GM23248 (cell line): ENCODE measurements at regions not wholly inside any gene's neighbourhood (a gene's known extent, or its start where the extent isn't known, plus 50 kb on each side); places are given as distances from the start of the nearest gene placed in this dataset.

Experiments
- DNase-seq: peaks from one replicate; pipeline ENCODE4 v3.0.0-alpha.2; 2015
- H2AFZ ChIP-seq: fragments of 200-600 bp; sonication (generic); 2 replicates; pipeline ENCODE4 v1.6.1; 2016; ENCODE audit warnings: antibody characterized with exemption
- H3F3A ChIP-seq: fragments of 200-600 bp; sonication (generic); 2 replicates; pipeline ENCODE4 v1.6.1; 2016; ENCODE audit warnings: mild to moderate bottlenecking, antibody characterized with exemption, mixed run types; ENCODE audit not compliant: insufficient read depth
- H3K27ac ChIP-seq: fragments of 200-600 bp; sonication (generic); 2 replicates; pipeline ENCODE4 v1.5.1; 2016; ENCODE audit warnings: mild to moderate bottlenecking
- H3K27me3 ChIP-seq: fragments of 200-600 bp; sonication (generic); replicated peaks from 2 replicates; pipeline ENCODE4 v1.6.1; 2016; ENCODE audit warnings: mild to moderate bottlenecking; ENCODE audit not compliant: insufficient read depth
- H3K36me3 ChIP-seq: fragments of 200-600 bp; sonication (generic); 2 replicates; pipeline ENCODE4 v1.6.1; 2016; ENCODE audit warnings: low read depth, mild to moderate bottlenecking
- H3K4me1 ChIP-seq: fragments of 200-600 bp; sonication (generic); 2 replicates; pipeline ENCODE4 v1.6.1; 2016; ENCODE audit warnings: mild to moderate bottlenecking; ENCODE audit not compliant: insufficient read depth
- H3K4me2 ChIP-seq: fragments of 200-600 bp; sonication (generic); one replicate; pipeline ENCODE4 v1.6.1; 2016; ENCODE audit warnings: mild to moderate bottlenecking; ENCODE audit not compliant: unreplicated experiment
- H3K4me3 ChIP-seq: fragments of 200-600 bp; sonication (generic); 2 replicates; pipeline ENCODE4 v1.5.1; 2016; ENCODE audit warnings: mild to moderate bottlenecking
- H3K79me2 ChIP-seq: fragments of 200-600 bp; sonication (generic); 2 replicates; pipeline ENCODE4 v1.6.1; 2016; ENCODE audit warnings: mild to moderate bottlenecking; ENCODE audit not compliant: insufficient read depth
- H3K9ac ChIP-seq: fragments of 200-600 bp; sonication (generic); 2 replicates; pipeline ENCODE4 v1.6.1; 2016; ENCODE audit warnings: mild to moderate bottlenecking
- H3K9me2 ChIP-seq: fragments of 200-600 bp; sonication (generic); 2 replicates; pipeline ENCODE4 v1.6.1; 2016; ENCODE audit warnings: mixed run types, mild to moderate bottlenecking, moderate library complexity; ENCODE audit not compliant: insufficient read depth
- H3K9me3 ChIP-seq: fragments of 200-600 bp; sonication (generic); one replicate; pipeline ENCODE4 v1.6.1; 2017; ENCODE audit warnings: low read depth
- H4K20me1 ChIP-seq: fragments of 200-600 bp; sonication (generic); 2 replicates; pipeline ENCODE4 v1.6.0; 2016; ENCODE audit not compliant: insufficient read depth
- EZH2 ChIP-seq: fragments of 200-600 bp; sonication (generic); IDR thresholded peaks from 2 replicates; pipeline ENCODE4 v1.6.1; 2018; ENCODE audit warnings: antibody characterized with exemption, mild to moderate bottlenecking; ENCODE audit not compliant: insufficient read depth, poor library complexity, severe bottlenecking
- EZH2phosphoT487 ChIP-seq: fragments of 200-600 bp; sonication (generic); IDR thresholded peaks from 2 replicates; pipeline ENCODE4 v1.6.1; 2018; ENCODE audit warnings: antibody characterized with exemption, moderate library complexity, mild to moderate bottlenecking, low read depth; ENCODE audit not compliant: insufficient read depth
- WGBS, 2 experiments: methylation state at CpG; one replicate each; pipeline ENCODE4 v1.1.6; 2015 to 2017; ENCODE audit warnings: low lambda C conversion rate in 2 of 2, low coverage in 1 of 2; ENCODE audit errors: missing lambda C conversion rate in 2 of 2; 5-methylcytosine and 5-hydroxymethylcytosine counted together
- in situ Hi-C: fragments of 300-500 bp; cut with MboI; formaldehyde crosslinking; loops from 2 replicates; pipeline ENCODE4 v1.15.0; 2020

- DNase-seq, result no peak
- no peaks in the 10 kb centered on the region for H3K4me1 ChIP-seq
- no peak overlapping the region for H2AFZ ChIP-seq
- no peaks in the 10 kb centered on the region for H3K9me2 ChIP-seq
- in situ Hi-C loops, result no loop called here
- TF ChIP-seq EZH2phosphoT487 (no peak), EZH2 (no peak)
- H3K9ac ChIP-seq, result no peak overlapping the region
- no peak overlapping the region for H3K27ac ChIP-seq
- H3K4me2 ChIP-seq, result no peak overlapping the region
- no peaks in the 10 kb centered on the region for H3K9me3 ChIP-seq
- WGBS, 2 experiments, result 53 to 56% methylated on average over 26 to 27 of the region's 27 CpGs
- no peaks in the 10 kb centered on the region for H3K27me3 ChIP-seq
- no peaks in the 10 kb centered on the region for H4K20me1 ChIP-seq
- H3K79me2 ChIP-seq, result no peaks in the 10 kb centered on the region
- H3F3A ChIP-seq, result no peaks in the 10 kb centered on the region
- no peaks in the 10 kb centered on the region for H3K36me3 ChIP-seq
- no peak overlapping the region for H3K4me3 ChIP-seq
These were observed 197.5 kb upstream of the B3GAT1 start for GRCh38 chr11:134609361-134610115.

GRCh38 chr11:134607963-134608750, 196.1 kb upstream of the B3GAT1 start:
- H3F3A ChIP-seq, result no peaks in the 10 kb centered on the region
- H2AFZ ChIP-seq, result no peak overlapping the region
- H3K9me3 ChIP-seq, result no peaks in the 10 kb centered on the region
- H4K20me1 ChIP-seq, result no peaks in the 10 kb centered on the region
- in situ Hi-C loops, result no loop called here
- H3K36me3 ChIP-seq, result no peaks in the 10 kb centered on the region
- H3K4me3 ChIP-seq, result no peak overlapping the region
- H3K9me2 ChIP-seq, result no peaks in the 10 kb centered on the region
- no peak for DNase-seq
- H3K27me3 ChIP-seq, result no peaks in the 10 kb centered on the region
- no peak overlapping the region for H3K9ac ChIP-seq
- no peak overlapping the region for H3K27ac ChIP-seq
- TF ChIP-seq EZH2phosphoT487, result no peak
- no peak for TF ChIP-seq EZH2
- H3K79me2 ChIP-seq, result no peaks in the 10 kb centered on the region
- no peak overlapping the region for H3K4me2 ChIP-seq
- WGBS, 2 experiments, result 26 to 29% methylated on average over 7 of the region's 7 CpGs
- no peaks in the 10 kb centered on the region for H3K4me1 ChIP-seq

GRCh38 chr11:134606251-134606650, 194.2 kb upstream of the B3GAT1 start:
- TF ChIP-seq EZH2 (no peak), EZH2phosphoT487 (no peak)
- DNase-seq, result no peak
- no peaks in the 10 kb centered on the region for H3K9me3 ChIP-seq
- H3K9me2 ChIP-seq, result no peaks in the 10 kb centered on the region
- no peaks in the 10 kb centered on the region for H3K4me1 ChIP-seq
- no peaks in the 10 kb centered on the region for H3K79me2 ChIP-seq
- H4K20me1 ChIP-seq, result no peaks in the 10 kb centered on the region
- 20 to 25% methylated on average over 6 of the region's 6 CpGs for WGBS, 2 experiments
- no peak overlapping the region for H3K4me2 ChIP-seq
- no peak overlapping the region for H3K9ac ChIP-seq
- H3K36me3 ChIP-seq, result no peaks in the 10 kb centered on the region
- no peak overlapping the region for H2AFZ ChIP-seq
- H3K27me3 ChIP-seq, result no peaks in the 10 kb centered on the region
- in situ Hi-C loops, result no loop called here
- H3F3A ChIP-seq, result no peaks in the 10 kb centered on the region
- no peak overlapping the region for H3K4me3 ChIP-seq
- H3K27ac ChIP-seq, result no peak overlapping the region

- Histone ChIP-seq H3K27ac (no peak overlapping the region), H3K4me2 (no peak overlapping the region), H3K27me3 (no peaks in the 10 kb centered on the region), H3K79me2 (no peaks in the 10 kb centered on the region), H3K9me2 (no peaks in the 10 kb centered on the region), H4K20me1 (no peaks in the 10 kb centered on the region), H3K4me3 (no peak overlapping the region), H3K4me1 (no peaks in the 10 kb centered on the region), H3K36me3 (no peaks in the 10 kb centered on the region), H3K9me3 (no peaks in the 10 kb centered on the region), H3K9ac (no peak overlapping the region), H3F3A (no peaks in the 10 kb centered on the region), H2AFZ (no peak overlapping the region)
- 7 to 20% methylated on average over 3 of the region's 3 CpGs for WGBS, 2 experiments
- in situ Hi-C loops, result no loop called here
- TF ChIP-seq EZH2phosphoT487 (no peak), EZH2 (no peak)
- DNase-seq, result no peak
These were observed 192.8 kb upstream of the B3GAT1 start for GRCh38 chr11:134604886-134605285.
